GM12878 (cell line): ENCODE measurements at regions not wholly inside any gene's neighbourhood (a gene's known extent, or its start where the extent isn't known, plus 50 kb on each side); places are given as distances from the start of the nearest gene placed in this dataset.

Experiments
- CEBPB ChIP-seq, 2 experiments: fragments of 150-350 bp in 1 of 2; IDR thresholded peaks; 2 replicates each; pipeline ENCODE4 v1.6.1; 2012 to 2014; ENCODE audit warnings: low read depth in 2 of 2, low read length in 2 of 2, borderline replicate concordance in 1 of 2, inconsistent platforms in 1 of 2
- CHD1 ChIP-seq: IDR thresholded peaks from 2 replicates; pipeline ENCODE4 v1.6.1; 2012; ENCODE audit warnings: low read depth, low read length, improper control_type of control experiment
- CTCF ChIP-seq, 3 experiments: IDR thresholded peaks in 2 of 3; conservative IDR thresholded peaks in 1 of 3; 2 replicates each; pipeline ENCODE4 v1.5.1; 2011; ENCODE audit warnings: low read depth in 3 of 3, low read length in 3 of 3, mild to moderate bottlenecking in 3 of 3, control low read depth in 2 of 3, moderate library complexity in 2 of 3, inconsistent platforms in 1 of 3, mixed read lengths in 1 of 3; ENCODE audit not compliant: control insufficient read depth in 2 of 3, insufficient read depth in 1 of 3; ENCODE audit errors: extremely low read depth in 1 of 3
- EED ChIP-seq: sonication (generic); IDR thresholded peaks from 2 replicates; pipeline ENCODE4 v1.6.1; 2016; ENCODE audit warnings: antibody characterized with exemption, low read depth
- EGR1 ChIP-seq, 2 experiments: IDR thresholded peaks; 1 replicate in 1 of 2; 2 replicates in 1 of 2; pipeline ENCODE4 v1.6.1; 2011 to 2012; ENCODE audit warnings: low read depth in 2 of 2, low read length in 2 of 2, borderline replicate concordance in 1 of 2, mild to moderate bottlenecking in 1 of 2, moderate library complexity in 1 of 2
- EZH2 ChIP-seq: IDR thresholded peaks from 2 replicates; pipeline ENCODE4 v1.6.1; 2012; ENCODE audit warnings: low read depth, mild to moderate bottlenecking, control low read depth, inconsistent platforms, low read length, borderline replicate concordance; ENCODE audit not compliant: control insufficient read depth
- NBN ChIP-seq: fragments of 450-650 bp; IDR thresholded peaks from 2 replicates; pipeline ENCODE4 v1.6.1; 2016
- RAD21 ChIP-seq: IDR thresholded peaks from 2 replicates; pipeline ENCODE4 v1.6.1; 2011; ENCODE audit warnings: mild to moderate bottlenecking, low read depth, low read length, moderate library complexity; ENCODE audit not compliant: insufficient read depth
- STAT1 ChIP-seq: fragments of 450-650 bp; conservative IDR thresholded peaks from 2 replicates; pipeline ENCODE4 v1.6.1; 2014; ENCODE audit warnings: antibody characterized with exemption, mild to moderate bottlenecking
- TAF1 ChIP-seq: IDR thresholded peaks from 2 replicates; pipeline ENCODE4 v1.6.1; 2011; ENCODE audit warnings: mild to moderate bottlenecking, low read depth, low read length, borderline replicate concordance
- TARDBP ChIP-seq: IDR thresholded peaks from 2 replicates; pipeline ENCODE4 v1.6.1; 2016; ENCODE audit warnings: borderline replicate concordance
- TCF3 ChIP-seq: IDR thresholded peaks from 2 replicates; pipeline ENCODE4 v1.6.1; 2012; ENCODE audit warnings: low read depth, mild to moderate bottlenecking, low read length, borderline replicate concordance; ENCODE audit not compliant: insufficient read depth
- USF2 ChIP-seq: IDR thresholded peaks from 2 replicates; pipeline ENCODE4 v1.6.1; 2011; ENCODE audit warnings: low read depth, low read length, improper control_type of control experiment, borderline replicate concordance
- YY1 ChIP-seq: IDR thresholded peaks from 2 replicates; pipeline ENCODE4 v1.6.1; 2011; ENCODE audit warnings: low read depth, mild to moderate bottlenecking, low read length

- no peak for TF ChIP-seq EED
- TF ChIP-seq CTCF (IDR thresholded peaks at IDR 0.05 in 2 of 3, conservative IDR thresholded peaks at IDR 0.05 in 1 of 3; ENCODE audit: control insufficient read depth in 2 of 3, extremely low read depth in 1 of 3, insufficient read depth in 1 of 3, low read depth in 3 of 3, low read length in 3 of 3) = no peak
- TF ChIP-seq CEBPB (IDR thresholded peaks at IDR 0.05; ENCODE audit: borderline replicate concordance in 1 of 2, low read depth in 2 of 2, low read length in 2 of 2) = no peak
- TF ChIP-seq YY1 = no peak
- no peak for TF ChIP-seq RAD21
- no peak for TF ChIP-seq USF2
- no peak for TF ChIP-seq TARDBP
- TF ChIP-seq EZH2 = no peak
- no peak for TF ChIP-seq EGR1 (IDR thresholded peaks at IDR 0.05; ENCODE audit: borderline replicate concordance in 1 of 2, low read depth in 2 of 2, low read length in 2 of 2)
- TF ChIP-seq CHD1 = no peak
- no peak for TF ChIP-seq STAT1
- no peak for TF ChIP-seq TCF3
- TF ChIP-seq NBN = no peak
- no peak for TF ChIP-seq TAF1
Observed at GRCh38 chr9:82677086-82677485, 385.9 kb downstream of the RASEF start.
